Keratinocyte (primary cell): ENCODE measurements at regions not wholly inside any gene's neighbourhood (a gene's known extent, or its start where the extent isn't known, plus 50 kb on each side); places are given as distances from the start of the nearest gene placed in this dataset.

ENCODE experiments used
- DNase-seq: peaks from one replicate; pipeline ENCODE4 v3.0.0-alpha.2; 2011; ENCODE audit warnings: low read depth, missing footprints, low spot score
- FAIRE-seq: peaks from 2 replicates; lab custom pipeline; 2011; peaks lifted over from hg19 to GRCh38; lab: Jason Lieb, UNC
- H2AFZ ChIP-seq: 2 replicates; pipeline ENCODE4 v1.6.0; 2012; ENCODE audit warnings: low read length, control low read depth, inconsistent platforms; ENCODE audit not compliant: control insufficient read depth
- H3K27ac ChIP-seq: 2 replicates; pipeline ENCODE4 v1.5.1; 2011; ENCODE audit warnings: low read length; ENCODE audit not compliant: control insufficient read depth, insufficient read depth
- H3K27me3 ChIP-seq: 3 replicates; pipeline ENCODE4 v1.6.0; 2011; ENCODE audit warnings: low read length; ENCODE audit not compliant: control insufficient read depth, insufficient read depth; ENCODE audit errors: extremely low read depth
- H3K36me3 ChIP-seq, 2 experiments: 2 replicates in 1 of 2; 3 replicates in 1 of 2; pipeline ENCODE4 v1.5.1; 2011; ENCODE audit warnings: low read length in 2 of 2, mild to moderate bottlenecking in 1 of 2; ENCODE audit not compliant: control insufficient read depth in 2 of 2, insufficient read depth in 2 of 2; ENCODE audit errors: extremely low read depth in 1 of 2
- H3K4me1 ChIP-seq: 3 replicates; pipeline ENCODE4 v1.5.1; 2011; ENCODE audit warnings: low read length; ENCODE audit not compliant: control insufficient read depth, insufficient read depth; ENCODE audit errors: extremely low read depth
- H3K4me2 ChIP-seq: 3 replicates; pipeline ENCODE4 v1.6.0; 2011; ENCODE audit warnings: low read depth, low read length; ENCODE audit not compliant: control insufficient read depth, insufficient read depth; ENCODE audit errors: extremely low read depth
- H3K4me3 ChIP-seq, 3 experiments: fragments of 200-600 bp in 1 of 3; sonication (generic) in 1 of 3; 2 replicates in 2 of 3; 3 replicates in 1 of 3; pipeline ENCODE4 v1.5.1; 2011 to 2016; ENCODE audit warnings: low read length in 3 of 3, mild to moderate bottlenecking in 3 of 3, control low read depth in 2 of 3, inconsistent platforms in 1 of 3, low read depth in 1 of 3, mixed read lengths in 1 of 3, mixed run types in 1 of 3, moderate library complexity in 1 of 3; ENCODE audit not compliant: control insufficient read depth in 2 of 3, insufficient read depth in 2 of 3; ENCODE audit errors: extremely low read depth in 1 of 3
- H3K79me2 ChIP-seq: 2 replicates; pipeline ENCODE4 v1.6.0; 2012; ENCODE audit warnings: low read length; ENCODE audit not compliant: control insufficient read depth, insufficient read depth
- H3K9ac ChIP-seq: 3 replicates; pipeline ENCODE4 v1.6.0; 2011; ENCODE audit warnings: low read length; ENCODE audit not compliant: control insufficient read depth, insufficient read depth; ENCODE audit errors: extremely low read depth
- H3K9me1 ChIP-seq: 3 replicates; pipeline ENCODE4 v1.6.0; 2011; ENCODE audit warnings: low read length; ENCODE audit not compliant: control insufficient read depth, insufficient read depth; ENCODE audit errors: extremely low read depth
- H3K9me3 ChIP-seq: 2 replicates; pipeline ENCODE4 v1.5.1; 2012; ENCODE audit warnings: low read depth, low read length; ENCODE audit not compliant: control insufficient read depth
- H4K20me1 ChIP-seq: 3 replicates; pipeline ENCODE4 v1.6.0; 2011; ENCODE audit warnings: low read length; ENCODE audit not compliant: control insufficient read depth, insufficient read depth; ENCODE audit errors: extremely low read depth
- EZH2 ChIP-seq: IDR thresholded peaks from one replicate; pipeline ENCODE4 v1.6.1; 2012; ENCODE audit warnings: inconsistent platforms, mild to moderate bottlenecking, low read length, moderate library complexity
- dilution Hi-C: fragments of 300-500 bp; cut with MboI; formaldehyde crosslinking; loops from one replicate; pipeline ENCODE4 v1.7.0; 2020; ENCODE audit warnings: low sequenced_read_pairs; ENCODE audit not compliant: extremely low pct_ligation_motif_present
- TF ChIP-seq, protein P1 (sequence below), 3 experiments: IDR thresholded peaks in 1 of 3; conservative IDR thresholded peaks in 1 of 3; optimal IDR thresholded peaks in 1 of 3; 2 replicates in 2 of 3; 3 replicates in 1 of 3; pipeline versions ENCODE3 to v1.5.1; 2011; ENCODE audit warnings: low read length in 3 of 3, mild to moderate bottlenecking in 3 of 3, moderate library complexity in 2 of 3, control low read depth in 1 of 3, inconsistent platforms in 1 of 3; ENCODE audit not compliant: insufficient read depth in 2 of 3; ENCODE audit errors: extremely low read depth in 1 of 3

DNA sequence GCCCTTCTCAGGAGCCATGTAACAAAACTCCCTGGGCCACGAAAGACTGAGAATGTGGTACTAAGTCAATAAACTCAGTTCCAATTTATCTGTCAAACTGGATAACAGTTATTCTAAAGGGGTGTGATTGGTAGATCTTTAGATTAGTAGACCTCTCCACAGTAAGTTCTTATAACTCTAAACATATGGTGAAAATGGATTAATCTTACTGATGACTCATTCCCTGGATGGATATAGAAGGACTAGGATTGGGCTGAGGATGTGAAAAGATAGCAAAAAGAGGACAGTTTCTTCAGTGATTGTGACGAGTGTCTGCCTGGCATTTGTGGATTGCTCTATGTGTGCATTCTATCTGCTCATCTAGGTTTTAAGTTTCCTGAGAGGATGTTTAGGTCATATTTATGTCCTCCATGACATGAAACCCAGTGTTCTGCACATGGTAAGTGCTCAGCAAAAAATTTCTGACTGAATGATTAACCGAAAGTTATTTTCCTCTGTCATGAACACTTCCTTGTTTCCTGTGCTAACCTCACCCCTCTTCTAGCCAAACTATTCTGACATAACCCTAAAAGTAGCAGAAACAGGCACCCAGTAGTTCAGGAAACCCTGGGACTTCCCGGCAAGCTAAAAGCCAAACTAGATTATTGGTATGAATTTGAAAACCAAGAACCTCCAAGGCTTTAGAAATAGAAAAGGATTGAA is 397.5 kb upstream of the PLXNA2 start:
- peaks cover 10% of the 10 kb centered on the region for H3K27me3 ChIP-seq
- dilution Hi-C loops: no loop called here
- no peaks in the 10 kb centered on the region for H4K20me1 ChIP-seq

DNA sequence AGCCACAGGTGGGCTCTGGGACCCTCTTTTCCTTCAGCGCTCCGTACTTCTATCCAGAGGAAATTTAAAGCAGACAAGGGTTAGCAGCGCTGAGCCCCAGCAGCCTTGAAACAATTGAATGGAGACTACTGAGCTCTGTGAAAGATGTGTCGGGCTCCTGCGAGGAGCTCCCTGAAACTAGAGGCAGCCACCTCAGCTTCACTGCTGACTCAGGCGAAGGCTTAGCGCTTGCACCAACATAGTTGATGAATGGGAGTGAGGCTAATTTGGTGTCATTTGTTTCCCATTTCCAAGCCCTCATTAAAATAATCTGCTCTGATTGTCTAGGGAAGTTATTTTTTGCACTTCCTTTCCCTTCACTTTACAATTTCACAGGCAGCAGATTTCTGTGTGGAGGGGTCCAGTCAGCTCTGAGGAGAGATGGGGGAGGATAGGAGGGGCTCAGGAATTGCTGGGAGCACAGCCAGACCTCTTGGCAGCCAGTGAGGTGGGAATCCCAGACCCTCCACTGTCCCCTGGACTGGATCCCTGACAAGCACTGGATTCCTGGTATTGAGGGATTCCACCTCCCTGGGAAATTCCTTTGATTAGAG is 398.9 kb upstream of the PLXNA2 start:
- Histone ChIP-seq H3K9ac (no peak overlapping the region), H3K4me3 (no peak overlapping the region), H2AFZ (no peak overlapping the region), H3K36me3 (no peaks in the 10 kb centered on the region), H3K79me2 (no peaks in the 10 kb centered on the region), H3K27me3 (peaks cover 9% of the 10 kb centered on the region), H3K4me2 (no peak overlapping the region), H4K20me1 (no peaks in the 10 kb centered on the region), H3K9me1 (no peaks in the 10 kb centered on the region), H3K4me1 (no peaks in the 10 kb centered on the region), H3K9me3 (no peaks in the 10 kb centered on the region), H3K27ac (no peak overlapping the region)
- dilution Hi-C loops: no loop called here
- TF ChIP-seq, protein P1, sequence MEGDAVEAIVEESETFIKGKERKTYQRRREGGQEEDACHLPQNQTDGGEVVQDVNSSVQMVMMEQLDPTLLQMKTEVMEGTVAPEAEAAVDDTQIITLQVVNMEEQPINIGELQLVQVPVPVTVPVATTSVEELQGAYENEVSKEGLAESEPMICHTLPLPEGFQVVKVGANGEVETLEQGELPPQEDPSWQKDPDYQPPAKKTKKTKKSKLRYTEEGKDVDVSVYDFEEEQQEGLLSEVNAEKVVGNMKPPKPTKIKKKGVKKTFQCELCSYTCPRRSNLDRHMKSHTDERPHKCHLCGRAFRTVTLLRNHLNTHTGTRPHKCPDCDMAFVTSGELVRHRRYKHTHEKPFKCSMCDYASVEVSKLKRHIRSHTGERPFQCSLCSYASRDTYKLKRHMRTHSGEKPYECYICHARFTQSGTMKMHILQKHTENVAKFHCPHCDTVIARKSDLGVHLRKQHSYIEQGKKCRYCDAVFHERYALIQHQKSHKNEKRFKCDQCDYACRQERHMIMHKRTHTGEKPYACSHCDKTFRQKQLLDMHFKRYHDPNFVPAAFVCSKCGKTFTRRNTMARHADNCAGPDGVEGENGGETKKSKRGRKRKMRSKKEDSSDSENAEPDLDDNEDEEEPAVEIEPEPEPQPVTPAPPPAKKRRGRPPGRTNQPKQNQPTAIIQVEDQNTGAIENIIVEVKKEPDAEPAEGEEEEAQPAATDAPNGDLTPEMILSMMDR (optimal IDR thresholded peaks at IDR 0.05 in 1 of 3, IDR thresholded peaks at IDR 0.05 in 1 of 3, conservative IDR thresholded peaks at IDR 0.05 in 1 of 3; ENCODE audit: extremely low read depth in 1 of 3, insufficient read depth in 2 of 3, low read length in 3 of 3): no peak
- no peak for TF ChIP-seq EZH2
- no peak for DNase-seq
- FAIRE-seq: no peak

More for the DNA sequence above, 397.5 kb upstream of the PLXNA2 start:
- Histone ChIP-seq H3K9ac (no peak overlapping the region), H3K4me2 (no peak overlapping the region), H3K9me3 (no peaks in the 10 kb centered on the region), H3K4me1 (no peaks in the 10 kb centered on the region), H2AFZ (no peak overlapping the region), H3K36me3 (no peaks in the 10 kb centered on the region), H3K4me3 (no peak overlapping the region), H3K79me2 (no peaks in the 10 kb centered on the region), H3K27ac (no peak overlapping the region), H3K9me1 (no peaks in the 10 kb centered on the region)
- no peak for DNase-seq
- FAIRE-seq: no peak
- no peak for TF ChIP-seq EZH2
- TF ChIP-seq, protein P1 (optimal IDR thresholded peaks at IDR 0.05 in 1 of 3, IDR thresholded peaks at IDR 0.05 in 1 of 3, conservative IDR thresholded peaks at IDR 0.05 in 1 of 3; ENCODE audit: extremely low read depth in 1 of 3, insufficient read depth in 2 of 3, low read length in 3 of 3): no peak
